ENCODE measurements at regions not wholly inside any gene's neighbourhood (a gene's known extent, or its start where the extent isn't known, plus 50 kb on each side); places are given as distances from the start of the nearest gene placed in this dataset.

GRCh38 chr13:90889906-90890834, 457.3 kb upstream of the MIR17HG start:
- TF ChIP-seq GATA2 (IDR thresholded peaks at IDR 0.05; ENCODE audit: low read depth, low read length) (no peak), GATA3 (IDR thresholded peaks at IDR 0.05; ENCODE audit: low read depth, low read length) (no peak)

All from SH-SY5Y (cell line).